ENCODE measurements at regions not wholly inside any gene's neighbourhood (a gene's known extent, or its start where the extent isn't known, plus 50 kb on each side); places are given as distances from the start of the nearest gene placed in this dataset.

DNA sequence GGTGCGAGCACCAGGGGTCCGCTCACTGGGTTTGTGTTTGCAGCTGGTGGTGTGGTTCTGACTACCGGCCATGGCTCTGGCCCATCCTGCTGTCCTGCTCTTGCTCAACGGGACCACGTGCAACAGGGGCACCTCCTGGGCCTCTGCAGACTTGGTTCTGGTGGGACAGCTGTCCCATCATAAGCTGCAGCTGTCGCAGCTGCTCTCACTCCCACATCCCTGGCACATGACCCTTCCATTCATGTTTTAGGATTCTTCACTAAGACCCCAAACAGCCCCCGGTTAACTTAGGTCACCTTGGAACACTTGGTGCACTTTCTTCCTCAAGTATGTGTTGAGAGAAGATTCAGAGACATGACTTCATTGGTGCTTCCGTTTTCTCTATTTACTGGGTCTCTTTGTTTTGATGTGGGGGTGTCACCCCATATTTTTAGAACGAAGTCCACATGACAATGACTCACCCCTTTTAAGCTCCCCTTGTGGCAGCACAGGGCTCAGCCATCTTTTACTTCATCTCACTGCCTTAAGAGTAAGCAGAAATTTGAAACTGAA lies 68.4 kb upstream of the ARHGEF7 start:
- TF ChIP-seq GATA1 (IDR thresholded peaks at IDR 0.05; ENCODE audit: low read depth, low read length) (no peak), POLR2A (IDR thresholded peaks at IDR 0.05; ENCODE audit: low read length) (no peak)
- peak; percentile 15 to 26 for DNase-seq

DNA sequence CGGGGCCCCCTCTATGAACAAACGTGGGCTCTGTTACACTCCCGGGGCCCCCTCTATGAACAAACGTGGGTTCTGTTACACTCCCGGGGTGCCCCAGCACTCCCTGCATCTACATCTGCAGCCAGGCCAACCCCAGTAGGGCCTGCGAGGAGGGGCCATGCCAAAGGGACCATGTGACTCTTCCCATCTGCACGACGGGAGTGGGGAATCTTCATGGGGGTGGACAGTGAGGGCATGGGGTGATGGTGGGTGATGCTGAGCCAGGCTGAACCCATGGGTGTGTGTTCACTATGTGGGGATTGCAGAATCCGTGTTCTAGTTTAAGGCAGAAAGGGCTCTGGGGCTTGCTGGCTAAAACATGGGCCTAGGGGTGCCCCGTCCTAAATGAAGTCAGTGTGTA lies 69.9 kb upstream of the ARHGEF7 start:
- TF ChIP-seq POLR2A (IDR thresholded peaks at IDR 0.05; ENCODE audit: low read length) (no peak), GATA1 (IDR thresholded peaks at IDR 0.05; ENCODE audit: low read depth, low read length) (no peak)
- no peak for DNase-seq

DNA sequence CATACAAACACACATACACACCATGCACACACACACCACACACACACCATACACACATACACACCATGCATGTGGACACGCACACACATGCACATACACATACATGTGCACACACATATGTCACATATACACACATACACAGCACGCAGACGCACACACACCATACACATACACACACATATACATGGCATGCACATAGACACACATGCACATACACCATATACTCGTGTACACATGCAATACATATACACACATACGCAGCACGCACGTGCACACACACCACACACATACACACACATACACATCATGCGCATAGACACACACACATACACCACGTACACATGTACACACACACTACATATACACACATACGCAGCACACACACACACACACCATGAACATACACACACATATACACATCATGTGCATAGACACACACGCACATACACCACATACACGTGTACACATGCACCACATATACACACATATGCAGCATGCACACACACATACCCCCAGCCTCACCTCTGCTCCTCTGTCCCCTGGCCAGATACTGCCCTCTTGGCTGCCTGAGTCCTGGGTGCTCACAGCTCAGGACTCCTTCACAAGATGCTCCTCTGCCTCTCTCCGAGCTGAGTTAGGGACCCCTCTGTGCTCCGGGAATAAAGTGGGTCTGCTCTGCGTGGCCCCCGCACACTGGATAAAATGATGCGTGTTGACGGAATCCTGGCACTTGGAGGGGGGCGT lies 70.9 kb upstream of the ARHGEF7 start:
- DNase-seq = no peak
- TF ChIP-seq POLR2A (IDR thresholded peaks at IDR 0.05; ENCODE audit: low read length) (no peak), GATA1 (IDR thresholded peaks at IDR 0.05; ENCODE audit: low read depth, low read length) (no peak)

DNA sequence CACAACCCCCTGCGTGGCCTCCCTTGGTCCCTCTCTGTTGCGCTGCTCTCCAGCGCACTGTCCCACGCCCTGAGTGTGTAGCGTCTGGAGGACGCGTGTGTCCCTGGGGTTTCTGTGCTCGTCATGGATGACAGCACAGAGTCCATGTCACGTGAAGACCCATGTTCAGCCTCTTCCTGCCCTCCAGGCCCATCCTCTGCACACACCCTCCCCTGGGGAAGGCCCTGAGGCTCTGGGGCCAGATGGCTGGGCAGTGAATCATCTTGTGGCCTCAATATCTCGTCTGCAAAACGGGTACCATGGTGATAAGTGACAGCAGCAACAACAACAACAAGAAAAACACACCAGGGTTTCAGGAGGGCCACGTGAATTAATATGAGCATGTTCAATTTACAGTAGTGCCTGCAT lies 71.5 kb upstream of the ARHGEF7 start:
- peak; percentile 24 to 34 for DNase-seq
- no peak for TF ChIP-seq POLR2A (IDR thresholded peaks at IDR 0.05; ENCODE audit: low read length)
- no peak for TF ChIP-seq GATA1 (IDR thresholded peaks at IDR 0.05; ENCODE audit: low read depth, low read length)

DNA sequence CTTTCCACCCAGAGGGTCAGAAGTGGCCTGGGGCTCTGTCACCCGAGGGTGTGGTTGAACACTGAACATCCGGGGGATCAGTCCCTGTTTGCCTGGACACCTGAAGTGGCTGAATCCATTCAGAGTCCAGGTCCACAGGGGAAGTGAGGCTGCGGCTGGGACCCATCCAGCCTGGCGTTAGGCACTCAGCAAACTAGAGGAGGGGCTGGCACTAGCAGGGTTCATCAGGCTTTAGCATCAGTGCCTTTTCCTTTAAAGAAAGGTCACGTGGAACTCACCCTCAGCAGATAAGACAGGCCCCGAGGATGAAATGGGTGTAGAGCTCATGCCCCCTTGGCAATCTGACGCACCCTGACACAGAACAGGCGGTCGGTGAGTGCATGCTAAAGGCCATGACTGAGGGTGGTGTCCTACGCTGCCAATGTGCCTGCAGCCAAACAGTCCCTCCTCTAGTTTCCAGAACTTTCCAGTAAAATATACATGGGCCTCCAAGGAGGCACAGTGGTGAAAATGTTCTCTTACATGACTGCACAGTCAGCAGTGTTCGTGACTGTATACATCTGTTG lies 72.4 kb upstream of the ARHGEF7 start:
- TF ChIP-seq POLR2A (IDR thresholded peaks at IDR 0.05; ENCODE audit: low read length) (no peak), GATA1 (IDR thresholded peaks at IDR 0.05; ENCODE audit: low read depth, low read length) (no peak)
- no peak for DNase-seq

DNA sequence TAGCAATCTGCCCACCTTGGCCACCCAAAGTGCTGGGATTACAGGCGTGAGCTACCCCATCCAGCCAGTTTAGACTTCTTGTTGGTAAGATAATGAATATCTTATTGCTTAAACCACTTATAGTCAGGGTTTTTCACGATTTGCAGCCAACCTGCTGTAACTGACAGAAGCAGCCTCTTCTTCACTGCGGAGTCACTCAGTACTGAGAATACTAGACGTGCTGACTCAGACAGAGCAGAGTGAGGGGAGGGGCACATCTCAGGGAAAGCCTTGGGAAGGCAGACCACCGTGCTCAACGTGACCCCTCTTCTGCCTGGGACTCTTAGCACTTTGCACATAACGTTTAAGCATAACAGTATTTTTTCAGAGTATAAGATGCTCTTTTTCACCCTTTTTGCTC lies 74.3 kb upstream of the ARHGEF7 start:
- no peak for DNase-seq
- TF ChIP-seq POLR2A (IDR thresholded peaks at IDR 0.05; ENCODE audit: low read length) (no peak), GATA1 (IDR thresholded peaks at IDR 0.05; ENCODE audit: low read depth, low read length) (no peak)

DNA sequence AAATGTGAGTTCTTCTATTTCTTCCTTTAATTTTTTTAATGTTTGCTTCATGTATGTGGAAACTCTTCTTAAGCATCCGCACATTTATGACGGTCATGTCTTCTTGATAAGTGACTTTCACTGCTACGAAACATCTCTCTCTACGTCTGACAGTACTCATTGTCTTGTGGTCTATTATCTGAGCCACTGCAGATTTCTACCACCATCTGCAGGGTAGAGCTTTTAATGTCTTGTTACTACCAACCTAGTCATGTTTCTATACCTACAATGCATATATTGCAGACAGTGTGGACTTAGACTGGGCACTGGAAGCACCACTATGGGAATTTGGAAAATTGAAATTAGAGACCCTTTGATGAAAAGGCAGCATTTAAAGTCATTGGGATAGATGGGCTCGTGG lies 75.4 kb upstream of the ARHGEF7 start:
- no peak for TF ChIP-seq GATA1 (IDR thresholded peaks at IDR 0.05; ENCODE audit: low read depth, low read length)
- no peak for TF ChIP-seq POLR2A (IDR thresholded peaks at IDR 0.05; ENCODE audit: low read length)
- DNase-seq = no peak

DNA sequence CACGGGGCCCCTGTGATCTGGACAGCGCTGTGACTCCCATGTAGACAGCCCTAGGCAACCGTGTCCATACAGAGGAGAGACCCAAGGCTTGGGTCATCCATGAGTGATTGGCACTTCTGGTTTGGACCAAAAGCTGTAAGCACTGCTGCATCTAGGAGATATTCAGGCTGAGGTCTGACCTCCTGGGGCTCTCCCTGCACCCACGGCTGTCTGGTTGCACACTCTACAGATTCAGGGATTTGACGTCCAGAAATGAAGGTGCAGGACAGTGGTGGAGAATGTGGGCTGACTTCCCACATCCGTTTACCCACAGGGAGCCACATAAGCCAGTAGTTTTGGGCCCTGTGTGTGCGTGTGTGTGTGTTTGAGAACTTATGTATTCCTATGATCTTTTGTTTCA lies 76.2 kb upstream of the ARHGEF7 start:
- TF ChIP-seq POLR2A (IDR thresholded peaks at IDR 0.05; ENCODE audit: low read length) = no peak
- TF ChIP-seq GATA1 (IDR thresholded peaks at IDR 0.05; ENCODE audit: low read depth, low read length) = no peak
- DNase-seq = no peak

DNA sequence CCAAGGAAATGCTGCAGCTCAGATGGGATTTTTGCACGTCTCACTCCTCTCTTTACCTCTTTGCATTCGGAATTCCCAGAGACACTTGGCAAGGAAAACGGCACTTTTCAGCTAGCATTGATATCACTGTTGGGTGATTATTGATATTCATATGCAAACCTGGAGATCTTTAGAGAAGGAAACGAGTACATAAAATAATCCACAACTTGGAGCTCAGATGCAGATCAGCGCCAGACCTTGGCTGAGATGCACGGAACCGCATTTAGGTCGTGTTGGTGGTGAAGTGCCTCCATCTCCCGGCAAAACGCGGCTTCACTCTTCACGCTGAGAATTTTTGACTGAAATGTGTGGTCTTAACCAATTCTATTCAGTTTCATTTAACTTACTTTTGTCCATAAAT lies 77.2 kb upstream of the ARHGEF7 start:
- TF ChIP-seq GATA1 (IDR thresholded peaks at IDR 0.05; ENCODE audit: low read depth, low read length) (no peak), POLR2A (IDR thresholded peaks at IDR 0.05; ENCODE audit: low read length) (no peak)
- no peak for DNase-seq

DNA sequence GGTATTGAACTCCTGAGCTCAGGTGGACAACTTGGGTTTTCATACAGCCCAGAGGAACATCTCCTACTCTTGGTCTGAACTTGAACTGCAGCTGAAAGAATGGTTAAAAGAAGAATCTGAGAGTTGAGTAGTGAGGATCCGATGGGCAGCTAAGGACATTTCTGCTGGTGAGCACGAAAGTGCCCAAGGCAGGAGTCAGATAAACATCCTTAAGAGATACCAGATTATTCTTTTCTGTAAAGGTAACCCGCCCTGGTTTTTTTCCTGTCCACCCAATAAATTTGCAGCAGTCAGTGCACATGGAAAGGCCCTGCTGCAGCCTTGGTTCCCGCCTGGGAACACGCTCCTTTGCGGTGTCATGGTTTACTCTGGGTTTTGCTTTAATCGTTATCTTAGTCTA lies 78.4 kb upstream of the ARHGEF7 start:
- TF ChIP-seq POLR2A (IDR thresholded peaks at IDR 0.05; ENCODE audit: low read length) (no peak), GATA1 (IDR thresholded peaks at IDR 0.05; ENCODE audit: low read depth, low read length) (no peak)
- DNase-seq = no peak

DNA sequence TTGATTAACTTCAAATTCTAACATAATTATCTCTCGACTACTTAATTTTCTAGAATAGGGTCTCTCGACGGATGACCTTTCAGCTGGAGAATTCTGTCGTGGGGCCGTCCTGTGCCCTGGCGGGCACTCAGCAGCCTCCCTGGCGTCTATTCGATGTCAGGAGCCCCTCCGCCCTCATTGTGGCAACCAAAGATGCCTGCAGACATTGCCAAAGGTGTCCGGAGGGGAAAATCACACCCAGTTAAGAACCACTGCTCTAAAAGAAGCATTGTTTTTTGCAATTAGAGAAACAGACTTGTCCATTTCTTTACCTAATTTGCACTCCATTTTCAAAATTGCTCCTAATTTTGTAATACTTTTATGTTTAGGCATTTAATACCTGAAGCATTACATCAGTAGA lies 79.2 kb upstream of the ARHGEF7 start:
- TF ChIP-seq POLR2A (IDR thresholded peaks at IDR 0.05; ENCODE audit: low read length) (no peak), GATA1 (IDR thresholded peaks at IDR 0.05; ENCODE audit: low read depth, low read length) (no peak)
- no peak for DNase-seq

DNA sequence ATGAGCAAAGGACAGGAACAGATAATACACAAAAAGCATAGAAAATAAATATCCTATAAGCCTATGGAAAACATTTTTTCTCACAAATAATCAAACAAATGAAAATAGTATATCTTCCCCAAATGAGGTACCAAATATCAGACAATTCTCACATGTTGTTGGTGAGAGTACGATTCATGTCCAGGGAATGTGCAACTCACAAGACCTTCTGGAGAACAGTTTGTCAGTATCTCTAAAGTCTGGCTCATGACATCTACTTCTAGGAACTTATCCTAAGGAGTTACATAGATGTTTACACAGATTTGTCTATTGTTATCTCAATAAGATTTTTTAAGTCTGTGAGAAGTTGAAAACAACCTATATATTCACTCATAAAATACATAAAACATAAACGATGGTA lies 80.3 kb upstream of the ARHGEF7 start:
- DNase-seq = no peak
- no peak for TF ChIP-seq POLR2A (IDR thresholded peaks at IDR 0.05; ENCODE audit: low read length)
- no peak for TF ChIP-seq GATA1 (IDR thresholded peaks at IDR 0.05; ENCODE audit: low read depth, low read length)

DNA sequence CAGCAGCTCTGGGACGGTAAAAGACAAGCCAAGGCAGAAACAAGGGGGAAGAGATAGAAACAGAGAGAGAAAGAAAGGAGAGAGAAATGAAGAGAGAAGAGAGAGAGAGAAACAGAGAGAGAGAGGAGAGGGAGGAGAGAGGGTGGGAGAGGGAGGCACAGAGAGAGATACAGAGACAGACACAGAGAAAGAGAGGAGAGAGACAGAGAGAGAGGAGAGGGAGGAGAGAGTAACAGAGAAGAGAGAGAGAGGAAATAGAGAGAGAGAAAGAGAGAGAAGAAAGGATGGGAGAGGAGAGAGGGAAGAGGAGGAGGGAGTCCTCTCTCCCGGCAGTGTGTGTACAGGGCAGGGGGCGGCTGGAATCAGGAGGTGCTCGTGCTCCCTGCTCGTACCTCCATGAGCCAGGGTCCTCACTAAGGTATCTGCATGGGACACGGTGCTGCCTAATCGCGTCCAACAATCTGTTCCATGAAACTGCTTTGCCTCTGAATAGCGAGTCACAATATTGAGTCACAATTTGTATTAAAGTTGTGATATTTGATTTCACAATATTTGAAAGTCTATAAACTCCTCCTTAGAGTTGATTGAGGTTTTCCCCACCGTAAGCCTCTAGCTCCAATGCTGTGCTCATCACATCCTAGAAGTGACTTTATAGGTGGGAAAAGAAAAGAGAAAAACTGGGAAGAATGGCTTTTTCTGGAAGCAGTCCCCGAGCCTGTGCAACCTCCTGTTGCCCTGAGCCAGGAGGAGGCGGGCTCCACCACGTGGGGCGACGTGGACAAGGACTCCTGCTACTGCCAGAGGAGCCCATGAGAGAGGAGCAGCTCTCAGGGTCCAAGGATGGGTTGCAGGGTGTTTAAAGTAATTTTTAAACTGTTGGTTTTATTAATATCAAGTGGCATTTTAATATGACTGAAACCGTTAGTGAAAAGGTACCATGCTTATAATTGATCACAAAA lies 81.7 kb upstream of the ARHGEF7 start:
- no peak for DNase-seq
- TF ChIP-seq POLR2A (IDR thresholded peaks at IDR 0.05; ENCODE audit: low read length) (no peak), GATA1 (IDR thresholded peaks at IDR 0.05; ENCODE audit: low read depth, low read length) (no peak)

DNA sequence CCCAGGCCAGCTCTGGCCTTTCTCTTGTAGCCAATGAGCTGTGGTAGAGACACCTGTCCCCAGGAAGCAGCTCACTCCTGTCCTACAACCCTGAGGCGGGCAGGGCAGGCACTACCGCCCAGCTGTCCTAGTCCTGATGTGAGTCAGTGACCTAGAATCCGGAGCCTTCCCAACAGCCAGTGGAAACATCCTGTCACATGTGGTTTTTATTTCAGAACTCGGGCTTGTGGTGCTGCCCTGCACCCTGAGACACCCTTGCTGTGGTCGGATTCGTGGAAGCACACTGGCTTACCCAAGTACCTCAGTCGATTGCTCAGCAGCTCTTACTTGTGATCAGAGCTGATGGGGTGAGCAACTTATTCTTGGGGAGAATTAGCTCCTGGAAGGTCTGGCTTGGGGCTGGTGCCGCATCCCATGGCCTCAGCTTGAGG lies 83.6 kb upstream of the ARHGEF7 start:
- no peak for TF ChIP-seq GATA1 (IDR thresholded peaks at IDR 0.05; ENCODE audit: low read depth, low read length)
- no peak for DNase-seq
